K562 (cell line): ENCODE measurements at regions not wholly inside any gene's neighbourhood (a gene's known extent, or its start where the extent isn't known, plus 50 kb on each side); places are given as distances from the start of the nearest gene placed in this dataset.

Experiments used
- ATAC-seq: fragments of 200-7000 bp; cut with Tn5 transposase; 3 replicates; pipeline ENCODE4 v1.9.1; 2020; ENCODE audit warnings: moderate library complexity
- BruUV-seq: library from RNA; stranded (reverse); fragments of 400-500 nt; replicated peaks from 2 replicates; lab custom pipeline; 2021; lab: Mats Ljungman, UMichigan
- CTCF ChIA-PET: fragments of 300-600 bp; formaldehyde crosslinking; extraction: SDS; loops from one replicate; lab custom pipeline; 2021; ENCODE audit warnings: low intra/inter-chr PET ratio; lab: Yijun Ruan, JAX
- POLR2A ChIA-PET: fragments of 300-600, 350-650 bp; sonication (Branson Sonifier 250); formaldehyde crosslinking; extraction: SDS; loops from one replicate; lab custom pipeline; 2021; ENCODE audit warnings: antibody characterized with exemption, inconsistent platforms; lab: Yijun Ruan, JAX
- DNase-seq, 4 experiments: peaks; one replicate each; pipeline versions ENCODE4 v3.0.0 to v3.0.0-alpha.2; 2011 to 2018; ENCODE audit warnings: low spot score in 3 of 4, mixed read lengths in 3 of 4; ENCODE audit errors: extremely low read depth in 1 of 4
- FAIRE-seq: peaks from 2 replicates; lab custom pipeline; 2011; peaks lifted over from hg19 to GRCh38; lab: Jason Lieb, UNC
- H2AFZ ChIP-seq: 2 replicates; pipeline ENCODE4 v1.6.0; 2011; ENCODE audit warnings: low read depth, low read length, control low read depth, inconsistent platforms
- H3K27ac ChIP-seq: fragments of 200-600 bp; 3 replicates; pipeline ENCODE4 v1.8.0; 2011; ENCODE audit warnings: low read depth, mild to moderate bottlenecking, control low read depth, inconsistent platforms, low read length, moderate library complexity, mixed read lengths; ENCODE audit errors: extremely low read depth
- H3K27me3 ChIP-seq, 2 experiments: fragments of 300-600 bp in 1 of 2; 2 replicates in 1 of 2; 3 replicates in 1 of 2; pipeline versions ENCODE4 v1.6.0 to v1.8.0; 2011; ENCODE audit warnings: inconsistent platforms in 2 of 2, low read length in 2 of 2, mild to moderate bottlenecking in 1 of 2, mixed read lengths in 1 of 2, moderate library complexity in 1 of 2; ENCODE audit not compliant: control insufficient read depth in 2 of 2, insufficient read depth in 2 of 2
- H3K36me3 ChIP-seq: fragments of 300-600 bp; 3 replicates; pipeline ENCODE4 v1.8.0; 2011; ENCODE audit warnings: mild to moderate bottlenecking, low read length, inconsistent platforms; ENCODE audit not compliant: control insufficient read depth, insufficient read depth
- H3K4me1 ChIP-seq, 2 experiments: fragments of 200-600 bp in 1 of 2; replicated peaks in 1 of 2; 2 replicates in 1 of 2; 3 replicates in 1 of 2; pipeline versions ENCODE4 v1.5.1 to v1.8.0; 2011; ENCODE audit warnings: inconsistent platforms in 2 of 2, low read length in 2 of 2, mild to moderate bottlenecking in 1 of 2, mixed read lengths in 1 of 2, moderate library complexity in 1 of 2; ENCODE audit not compliant: control insufficient read depth in 2 of 2, insufficient read depth in 2 of 2
- H3K4me2 ChIP-seq: 2 replicates; pipeline ENCODE4 v1.6.1; 2011; ENCODE audit warnings: low read length, control low read depth, inconsistent platforms, mixed read lengths; ENCODE audit not compliant: insufficient read depth
- H3K4me3 ChIP-seq: fragments of 200-600 bp; sonication (generic), shearing (Covaris generic); 2 replicates; pipeline ENCODE4 v1.5.1; 2016; ENCODE audit warnings: control low read depth, inconsistent platforms
- H3K79me2 ChIP-seq: fragments of 200-600 bp; 3 replicates; pipeline ENCODE4 v1.8.0; 2011; ENCODE audit warnings: low read length, inconsistent platforms; ENCODE audit not compliant: control insufficient read depth, insufficient read depth
- H3K9ac ChIP-seq, 2 experiments: 2 replicates each; pipeline versions ENCODE4 v1.6.0 to v1.6.1; 2011; ENCODE audit warnings: low read depth in 2 of 2, low read length in 2 of 2, control low read depth in 1 of 2, inconsistent platforms in 1 of 2, mild to moderate bottlenecking in 1 of 2, mixed read lengths in 1 of 2; ENCODE audit not compliant: insufficient read depth in 1 of 2
- H3K9me1 ChIP-seq: one replicate; pipeline ENCODE4 v1.6.0; 2011; ENCODE audit warnings: inconsistent platforms, mild to moderate bottlenecking, low read length, moderate library complexity; ENCODE audit not compliant: control insufficient read depth, insufficient read depth
- H3K9me3 ChIP-seq: replicated peaks from 2 replicates; pipeline ENCODE4 v1.5.1; 2011; ENCODE audit warnings: low read depth, low read length, inconsistent platforms; ENCODE audit not compliant: control insufficient read depth, insufficient read depth
- H4K20me1 ChIP-seq: replicated peaks from 2 replicates; pipeline ENCODE4 v1.6.1; 2011; ENCODE audit warnings: low read length, inconsistent platforms, mixed read lengths; ENCODE audit not compliant: control insufficient read depth, insufficient read depth
- ARID2 ChIP-seq: fragments of 450-650 bp; IDR thresholded peaks from 2 replicates; pipeline ENCODE4 v1.6.1; 2017; ENCODE audit warnings: antibody characterized with exemption, mild to moderate bottlenecking
- CHD2 ChIP-seq: IDR thresholded peaks from 2 replicates; pipeline ENCODE4 v1.6.1; 2011; ENCODE audit warnings: low read depth, low read length
- ELK1 ChIP-seq: sonication (generic); formaldehyde crosslinking; IDR thresholded peaks from 2 replicates; pipeline ENCODE4 v1.8.1; 2022; ENCODE audit warnings: missing genetic modification reagents
- ESRRB ChIP-seq: fragments of 250-450 bp; sonication (Bioruptor Pico); IDR thresholded peaks from 2 replicates; pipeline ENCODE4 v1.5.0; 2020; ENCODE audit warnings: mild to moderate bottlenecking, moderate library complexity, borderline replicate concordance
- GABPB2 ChIP-seq: fragments of 250-450 bp; sonication (Bioruptor Pico); conservative IDR thresholded peaks from 2 replicates; pipeline ENCODE4 v1.5.1; 2021; ENCODE audit warnings: mild to moderate bottlenecking
- NFYB ChIP-seq: IDR thresholded peaks from 2 replicates; pipeline ENCODE4 v1.6.1; 2011; ENCODE audit warnings: mild to moderate bottlenecking, moderate library complexity; ENCODE audit not compliant: insufficient read length; ENCODE audit errors: extremely low read depth
- NR1H2 ChIP-seq: sonication (generic); formaldehyde crosslinking; IDR thresholded peaks from 2 replicates; pipeline ENCODE4 v1.4.0; 2020; ENCODE audit warnings: mild to moderate bottlenecking, missing genetic modification reagents
- RBM17 ChIP-seq: fragments of 200-400 bp; formaldehyde crosslinking; IDR thresholded peaks from 2 replicates; pipeline ENCODE4 v1.6.1; 2017; ENCODE audit warnings: low read depth, mild to moderate bottlenecking, low read length, borderline replicate concordance
- RHOXF2B ChIP-seq: fragments of 250-450 bp; sonication (Bioruptor Pico); conservative IDR thresholded peaks from 2 replicates; pipeline ENCODE4 v1.5.1; 2021
- SMAD1 ChIP-seq: fragments of 150-350 bp; IDR thresholded peaks from 2 replicates; pipeline ENCODE4 v1.6.1; 2014; ENCODE audit warnings: low read length, low read depth; ENCODE audit not compliant: partially characterized antibody
- SMC3 ChIP-seq: conservative IDR thresholded peaks from 2 replicates; pipeline ENCODE4 v1.6.1; 2011; ENCODE audit warnings: low read depth, low read length, improper control_type of control experiment; ENCODE audit not compliant: insufficient read depth
- TSHZ1 ChIP-seq: fragments of 250-450 bp; sonication (Bioruptor Pico); IDR thresholded peaks from 2 replicates; pipeline ENCODE4 v1.4.0; 2020; ENCODE audit warnings: mild to moderate bottlenecking, moderate library complexity
- ZKSCAN1 ChIP-seq: fragments of 150-350 bp; IDR thresholded peaks from 2 replicates; pipeline ENCODE4 v1.6.1; 2016; ENCODE audit warnings: low read depth, low read length
- WGBS: fragments of 100-300 bp; shearing (Covaris generic); methylation state at CpG from one replicate; pipeline ENCODE4 v1.1.6; 2016; ENCODE audit warnings: low coverage, mixed read lengths; ENCODE audit not compliant: insufficient coverage; ENCODE audit errors: missing lambda C conversion rate; 5-methylcytosine and 5-hydroxymethylcytosine counted together
- in situ Hi-C: fragments of 300-500 bp; cut with MboI; formaldehyde crosslinking; loops from 4 replicates; pipeline ENCODE4 v1.15.0; 2018; ENCODE audit warnings: inconsistent platforms, mixed read lengths
- intact Hi-C: fragments of 100-400 bp; cut with micrococcal nuclease; formaldehyde crosslinking; loops from 2 replicates; pipeline ENCODE4 v1.14.2; 2022
- TF ChIP-seq, protein P1 (sequence below): fragments of 450-650 bp; IDR thresholded peaks from 2 replicates; pipeline ENCODE4 v1.6.1; 2016; ENCODE audit warnings: borderline replicate concordance

- no peaks in the 10 kb centered on the region for H3K79me2 ChIP-seq
- no TSS peak for BruUV-seq
- FAIRE-seq = no peak
- TF ChIP-seq ARID2 = no peak
- TF ChIP-seq, protein P1, sequence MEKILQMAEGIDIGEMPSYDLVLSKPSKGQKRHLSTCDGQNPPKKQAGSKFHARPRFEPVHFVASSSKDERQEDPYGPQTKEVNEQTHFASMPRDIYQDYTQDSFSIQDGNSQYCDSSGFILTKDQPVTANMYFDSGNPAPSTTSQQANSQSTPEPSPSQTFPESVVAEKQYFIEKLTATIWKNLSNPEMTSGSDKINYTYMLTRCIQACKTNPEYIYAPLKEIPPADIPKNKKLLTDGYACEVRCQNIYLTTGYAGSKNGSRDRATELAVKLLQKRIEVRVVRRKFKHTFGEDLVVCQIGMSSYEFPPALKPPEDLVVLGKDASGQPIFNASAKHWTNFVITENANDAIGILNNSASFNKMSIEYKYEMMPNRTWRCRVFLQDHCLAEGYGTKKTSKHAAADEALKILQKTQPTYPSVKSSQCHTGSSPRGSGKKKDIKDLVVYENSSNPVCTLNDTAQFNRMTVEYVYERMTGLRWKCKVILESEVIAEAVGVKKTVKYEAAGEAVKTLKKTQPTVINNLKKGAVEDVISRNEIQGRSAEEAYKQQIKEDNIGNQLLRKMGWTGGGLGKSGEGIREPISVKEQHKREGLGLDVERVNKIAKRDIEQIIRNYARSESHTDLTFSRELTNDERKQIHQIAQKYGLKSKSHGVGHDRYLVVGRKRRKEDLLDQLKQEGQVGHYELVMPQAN = no peak
- TF ChIP-seq ZKSCAN1 = no peak
- no peak for TF ChIP-seq ESRRB (CRISPR knock-in tag)
- TF ChIP-seq CHD2 = no peak
- TF ChIP-seq NFYB = no peak
- no peak for TF ChIP-seq RHOXF2B
- TF ChIP-seq RBM17 = no peak
- no peak for TF ChIP-seq NR1H2 (CRISPR knock-in tag)
- no peak for TF ChIP-seq TSHZ1 (CRISPR knock-in tag)
- no peak for TF ChIP-seq SMAD1
- TF ChIP-seq SMC3 = no peak
- no peak for TF ChIP-seq GABPB2
- TF ChIP-seq ELK1 (CRISPR knock-in tag) = no peak
These were observed 281.0 kb upstream of the UGT8 start for GRCh38 chr4:114317564-114317963.

More at GRCh38 chr4:114317564-114317963, 281.0 kb upstream of the UGT8 start:
- intact Hi-C loops (no loop called here), in situ Hi-C loops (no loop called here)
- H3K4me2 ChIP-seq = no peak overlapping the region
- H3K4me3 ChIP-seq = no peak overlapping the region
- no peaks in the 10 kb centered on the region for H3K4me1 ChIP-seq
- no peaks in the 10 kb centered on the region for H4K20me1 ChIP-seq
- no peaks in the 10 kb centered on the region for H3K36me3 ChIP-seq
- H3K9me1 ChIP-seq = no peaks in the 10 kb centered on the region
- no peak overlapping the region for H3K9ac ChIP-seq
- no peaks in the 10 kb centered on the region for H3K9me3 ChIP-seq
- DNase-seq (no peak), ATAC-seq (no peak)
- WGBS = 5% methylated on average over 2 of the region's 2 CpGs
- POLR2A ChIA-PET = no interaction called here
- H3K27ac ChIP-seq = no peak overlapping the region
- no peak overlapping the region for H2AFZ ChIP-seq
- H3K27me3 ChIP-seq = no peaks in the 10 kb centered on the region
- CTCF ChIA-PET = no interaction called here
